OCI-LY7 (cell line): ENCODE measurements at regions not wholly inside any gene's neighbourhood (a gene's known extent, or its start where the extent isn't known, plus 50 kb on each side); places are given as distances from the start of the nearest gene placed in this dataset.

Experiments used
- BruUV-seq: library from RNA; stranded (reverse); fragments of 400-500 nt; replicated peaks from 2 replicates; lab custom pipeline; 2021; lab: Mats Ljungman, UMichigan
- CTCF ChIA-PET: fragments of 300-600 bp; sonication (Branson Sonifier 250); formaldehyde crosslinking; loops from one replicate; lab custom pipeline; 2022; ENCODE audit warnings: antibody characterized with exemption; ENCODE audit not compliant: unreplicated experiment; lab: Charles Lee
- POLR2A ChIA-PET: fragments of 300-600 bp; sonication (Branson Sonifier 250); formaldehyde crosslinking; loops from one replicate; lab custom pipeline; 2022; ENCODE audit warnings: antibody characterized with exemption; lab: Charles Lee
- DNase-seq: peaks from one replicate; pipeline ENCODE4 v3.0.0-alpha.2; 2015; ENCODE audit warnings: low spot score
- H2AFZ ChIP-seq: fragments of 200-600 bp; sonication (generic), shearing (Covaris generic); 2 replicates; pipeline ENCODE4 v1.6.1; 2014; ENCODE audit warnings: mild to moderate bottlenecking, antibody characterized with exemption, low read length, moderate library complexity
- H3K27ac ChIP-seq: fragments of 200-600 bp; sonication (generic); 2 replicates; pipeline ENCODE4 v1.5.1; 2014; ENCODE audit warnings: mixed run types, low read depth, mild to moderate bottlenecking, moderate library complexity, low read length, inconsistent platforms; ENCODE audit not compliant: poor library complexity, severe bottlenecking
- H3K36me3 ChIP-seq: fragments of 200-600 bp; sonication (generic); 2 replicates; pipeline ENCODE4 v1.6.1; 2014; ENCODE audit warnings: mild to moderate bottlenecking, antibody characterized with exemption, low read length, moderate library complexity, mixed read lengths; ENCODE audit not compliant: insufficient read depth
- H3K4me1 ChIP-seq: fragments of 200-600 bp; sonication (generic); 2 replicates; pipeline ENCODE4 v1.5.1; 2014; ENCODE audit warnings: mild to moderate bottlenecking, low read length; ENCODE audit not compliant: insufficient read depth, poor library complexity, severe bottlenecking
- H3K4me2 ChIP-seq: fragments of 200-600 bp; sonication (generic); 2 replicates; pipeline ENCODE4 v1.6.1; 2014; ENCODE audit warnings: mild to moderate bottlenecking, low read length
- H3K4me3 ChIP-seq: fragments of 200-600 bp; sonication (generic); 2 replicates; pipeline ENCODE4 v1.5.1; 2014; ENCODE audit warnings: mild to moderate bottlenecking, low read depth, low read length; ENCODE audit not compliant: poor library complexity, severe bottlenecking
- H3K79me2 ChIP-seq: fragments of 200-600 bp; sonication (generic); 2 replicates; pipeline ENCODE4 v1.6.1; 2016; ENCODE audit warnings: low read depth, mild to moderate bottlenecking, low read length, moderate library complexity, mixed read lengths; ENCODE audit not compliant: insufficient read depth
- H3K9me2 ChIP-seq: fragments of 200-600 bp; sonication (generic); 2 replicates; pipeline ENCODE4 v1.6.1; 2016; ENCODE audit warnings: mild to moderate bottlenecking, low read length, mixed read lengths; ENCODE audit not compliant: insufficient read depth
- H3K9me3 ChIP-seq: fragments of 200-600 bp; sonication (generic); 2 replicates; pipeline ENCODE4 v1.6.1; 2014; ENCODE audit warnings: mild to moderate bottlenecking, mixed run types, low read length, mixed read lengths
- H4K20me1 ChIP-seq: fragments of 200-600 bp; sonication (generic); 2 replicates; pipeline ENCODE4 v1.6.1; 2014; ENCODE audit warnings: mild to moderate bottlenecking, antibody characterized with exemption, low read length, moderate library complexity, mixed read lengths; ENCODE audit not compliant: insufficient read depth
- EZH2phosphoT487 ChIP-seq: fragments of 200-600 bp; sonication (generic); IDR thresholded peaks from 2 replicates; pipeline ENCODE4 v1.6.1; 2018; ENCODE audit warnings: low read depth, borderline replicate concordance, mild to moderate bottlenecking, mixed run types, antibody characterized with exemption, low read length, moderate library complexity, mixed read lengths
- intact Hi-C: fragments of 100-400 bp; cut with micrococcal nuclease; formaldehyde crosslinking; loops from one replicate; pipeline ENCODE4 v1.10.0; 2022; ENCODE audit not compliant: unreplicated experiment
- TF ChIP-seq, protein P1 (sequence below): fragments of 200-600 bp; sonication (generic); conservative IDR thresholded peaks from 2 replicates; pipeline ENCODE4 v1.5.1; 2014; ENCODE audit warnings: mild to moderate bottlenecking, antibody characterized with exemption, low read length, moderate library complexity, mixed read lengths

DNA sequence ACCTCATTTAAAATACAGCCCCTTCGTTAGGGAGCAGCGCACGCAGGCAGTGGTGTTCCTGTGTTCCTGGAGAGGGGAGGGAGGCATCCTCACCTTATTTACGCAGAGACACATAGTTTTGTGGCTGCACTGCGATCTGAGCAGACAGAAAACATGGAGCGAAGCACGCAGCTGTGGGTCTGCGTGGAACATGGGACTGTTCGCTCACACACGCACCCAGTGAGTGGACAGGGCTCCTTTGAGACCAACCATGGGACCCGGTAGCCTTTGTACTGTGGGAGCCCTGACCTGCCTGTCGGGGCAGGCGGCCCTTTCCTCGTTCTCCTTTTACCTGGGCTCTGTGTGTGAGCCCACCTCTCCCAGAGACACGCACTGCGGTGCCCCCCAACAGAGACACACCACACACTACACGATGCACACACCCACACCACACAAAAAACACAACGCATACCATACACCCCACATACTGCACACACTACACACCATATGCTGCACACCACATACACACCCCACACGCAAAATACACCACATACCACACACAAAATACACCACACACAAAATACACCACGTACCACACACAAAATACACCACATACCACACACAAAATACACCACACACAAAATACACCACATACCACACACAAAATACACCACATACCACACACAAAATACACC, 1245.7 kb downstream of the BRD1 start:
- no peaks in the 10 kb centered on the region for H3K79me2 ChIP-seq
- BruUV-seq: no TSS peak
- H3K4me2 ChIP-seq: no peak overlapping the region
- no peaks in the 10 kb centered on the region for H4K20me1 ChIP-seq
- H3K4me3 ChIP-seq: no peak overlapping the region
- no peaks in the 10 kb centered on the region for H3K36me3 ChIP-seq
- TF ChIP-seq, protein P1, sequence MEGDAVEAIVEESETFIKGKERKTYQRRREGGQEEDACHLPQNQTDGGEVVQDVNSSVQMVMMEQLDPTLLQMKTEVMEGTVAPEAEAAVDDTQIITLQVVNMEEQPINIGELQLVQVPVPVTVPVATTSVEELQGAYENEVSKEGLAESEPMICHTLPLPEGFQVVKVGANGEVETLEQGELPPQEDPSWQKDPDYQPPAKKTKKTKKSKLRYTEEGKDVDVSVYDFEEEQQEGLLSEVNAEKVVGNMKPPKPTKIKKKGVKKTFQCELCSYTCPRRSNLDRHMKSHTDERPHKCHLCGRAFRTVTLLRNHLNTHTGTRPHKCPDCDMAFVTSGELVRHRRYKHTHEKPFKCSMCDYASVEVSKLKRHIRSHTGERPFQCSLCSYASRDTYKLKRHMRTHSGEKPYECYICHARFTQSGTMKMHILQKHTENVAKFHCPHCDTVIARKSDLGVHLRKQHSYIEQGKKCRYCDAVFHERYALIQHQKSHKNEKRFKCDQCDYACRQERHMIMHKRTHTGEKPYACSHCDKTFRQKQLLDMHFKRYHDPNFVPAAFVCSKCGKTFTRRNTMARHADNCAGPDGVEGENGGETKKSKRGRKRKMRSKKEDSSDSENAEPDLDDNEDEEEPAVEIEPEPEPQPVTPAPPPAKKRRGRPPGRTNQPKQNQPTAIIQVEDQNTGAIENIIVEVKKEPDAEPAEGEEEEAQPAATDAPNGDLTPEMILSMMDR: no peak
- TF ChIP-seq EZH2phosphoT487: no peak
- POLR2A ChIA-PET: no interaction called here
- no peaks in the 10 kb centered on the region for H3K4me1 ChIP-seq
- peaks cover 24% of the 10 kb centered on the region for H3K9me3 ChIP-seq
- no peak overlapping the region for H2AFZ ChIP-seq
- no peaks in the 10 kb centered on the region for H3K9me2 ChIP-seq
- DNase-seq: no peak
- no peak overlapping the region for H3K27ac ChIP-seq
- CTCF ChIA-PET: no interaction called here
- intact Hi-C loops: no loop called here

DNA sequence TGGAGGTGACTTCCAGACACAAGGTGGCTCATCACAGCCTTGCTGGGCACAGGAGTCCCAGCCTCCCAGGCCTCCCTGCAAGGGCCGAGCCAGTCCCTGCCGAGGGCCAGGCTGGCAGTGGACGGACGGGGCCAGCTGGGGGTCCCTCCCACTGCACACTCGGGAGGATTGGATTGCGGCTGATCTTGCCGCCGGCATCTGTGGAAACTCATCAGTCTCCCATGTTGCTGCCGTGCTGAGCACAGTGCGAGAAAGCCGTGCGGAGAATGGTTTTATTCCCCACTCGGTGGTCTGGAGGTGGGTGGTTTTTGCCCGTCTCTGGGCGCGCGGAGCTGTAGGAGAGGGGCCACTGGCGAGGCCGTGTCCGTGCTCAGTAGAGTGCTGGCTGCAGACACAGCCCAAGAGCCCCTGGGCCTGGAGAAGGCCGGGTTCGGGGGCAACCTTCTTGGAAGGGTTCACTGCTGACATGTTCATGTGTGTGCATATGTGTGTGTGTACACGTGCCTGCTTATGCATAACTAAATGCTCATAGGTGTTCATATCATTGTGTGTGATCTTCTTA, 1246.4 kb downstream of the BRD1 start:
- TF ChIP-seq EZH2phosphoT487: no peak
- TF ChIP-seq, protein P1: no peak
- no peaks in the 10 kb centered on the region for H3K36me3 ChIP-seq
- ChIA-PET CTCF (no interaction called here), POLR2A (no interaction called here)
- H4K20me1 ChIP-seq: no peaks in the 10 kb centered on the region
- intact Hi-C loops: no loop called here
- BruUV-seq: no TSS peak
- H2AFZ ChIP-seq: no peak overlapping the region
- H3K4me3 ChIP-seq: no peak overlapping the region
- no peak for DNase-seq
- H3K4me1 ChIP-seq: no peaks in the 10 kb centered on the region
- no peaks in the 10 kb centered on the region for H3K9me2 ChIP-seq
- peaks cover 24% of the 10 kb centered on the region for H3K9me3 ChIP-seq
- no peaks in the 10 kb centered on the region for H3K79me2 ChIP-seq
- no peak overlapping the region for H3K27ac ChIP-seq
- H3K4me2 ChIP-seq: no peak overlapping the region

DNA sequence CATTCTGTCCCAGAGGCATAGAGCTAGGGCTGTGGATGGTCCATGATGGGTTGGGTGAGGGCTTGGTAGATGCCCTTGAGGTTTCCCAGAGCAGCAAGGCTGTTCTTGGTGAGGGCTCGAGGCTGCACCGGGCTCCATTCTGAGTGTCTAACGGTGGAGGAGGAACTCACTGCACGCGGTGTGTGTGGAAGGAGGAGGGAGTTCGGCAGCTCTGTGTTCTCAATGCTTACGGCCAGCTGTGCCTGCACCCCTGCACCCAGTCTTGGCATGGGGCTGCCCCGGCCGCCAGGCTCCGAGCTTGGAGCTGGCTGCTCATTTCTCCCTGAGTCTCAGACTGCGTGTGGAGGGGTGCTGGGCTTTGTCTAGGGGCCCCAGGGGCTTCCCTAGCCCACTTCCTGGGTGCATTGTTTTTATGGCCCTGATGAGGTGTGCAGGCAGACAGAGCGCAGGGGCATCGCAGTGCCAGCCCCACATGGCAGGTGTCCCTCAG, 1247.1 kb downstream of the BRD1 start:
- Histone ChIP-seq H4K20me1 (no peaks in the 10 kb centered on the region), H2AFZ (no peak overlapping the region), H3K79me2 (no peaks in the 10 kb centered on the region), H3K9me2 (no peaks in the 10 kb centered on the region), H3K4me3 (no peak overlapping the region), H3K27ac (no peak overlapping the region), H3K9me3 (peaks cover 24% of the 10 kb centered on the region), H3K4me2 (no peak overlapping the region), H3K36me3 (no peaks in the 10 kb centered on the region), H3K4me1 (no peaks in the 10 kb centered on the region)
- ChIA-PET POLR2A (no interaction called here), CTCF (no interaction called here)
- DNase-seq: no peak
- intact Hi-C loops: no loop called here
- no TSS peak for BruUV-seq
- TF ChIP-seq, protein P1: no peak
- TF ChIP-seq EZH2phosphoT487: no peak
